ENCODE measurements at regions not wholly inside any gene's neighbourhood (a gene's known extent, or its start where the extent isn't known, plus 50 kb on each side); places are given as distances from the start of the nearest gene placed in this dataset.
A peak's percentile ranks its signal among the peaks of the same experiment; 100 is the strongest.

GRCh38 chr3:189096092-189096491 is 75.7 kb upstream of the TPRG1 start:
- H3K14ac ChIP-seq (ENCODE audit: low read length in 2 of 2) = no peak overlapping the region
- H3K27ac ChIP-seq (ENCODE audit: low read length, poor library complexity, severe bottlenecking) = no peak overlapping the region
- H2BK12ac ChIP-seq (ENCODE audit: low read length in 2 of 2) = no peak overlapping the region
- H2BK15ac ChIP-seq (ENCODE audit: low read depth, poor library complexity, severe bottlenecking) = no peak overlapping the region
- H2AFZ ChIP-seq (ENCODE audit: low read depth, low read length) = no peak overlapping the region
- no peak overlapping the region for H2BK5ac ChIP-seq (ENCODE audit: low read depth, low read length, poor library complexity, severe bottlenecking)
- H3K23ac ChIP-seq (ENCODE audit: low read length in 2 of 2) = no peak overlapping the region
- no peak for DNase-seq
- no peak overlapping the region for H3K4me2 ChIP-seq (ENCODE audit: low read length, poor library complexity, severe bottlenecking)
- no peak overlapping the region for H3K9ac ChIP-seq (ENCODE audit: low read length)
- H4K91ac ChIP-seq (ENCODE audit: low read length) = no peak overlapping the region
- H2AK5ac ChIP-seq (ENCODE audit: low read length, severe bottlenecking) = no peak overlapping the region
- no peaks in the 10 kb centered on the region for H3K27me3 ChIP-seq (ENCODE audit: control insufficient read depth in 1 of 2, insufficient read depth in 1 of 2, low read length in 2 of 2)
- no peaks in the 10 kb centered on the region for H3K79me1 ChIP-seq (replicated peaks; ENCODE audit: low read length, poor library complexity, severe bottlenecking)
- H3K36me3 ChIP-seq (ENCODE audit: control insufficient read depth in 1 of 2, insufficient read depth in 2 of 2, low read depth in 1 of 2, low read length in 2 of 2) = no peaks in the 10 kb centered on the region
- no peak overlapping the region for H3K18ac ChIP-seq (ENCODE audit: low read depth in 1 of 2, low read length in 2 of 2)
- H2BK120ac ChIP-seq (ENCODE audit: low read depth, low read length) = no peak overlapping the region
- no peak overlapping the region for H3K4me3 ChIP-seq (ENCODE audit: insufficient read depth in 1 of 2, low read depth in 1 of 2, low read length in 2 of 2)
- no peak overlapping the region for H4K8ac ChIP-seq (ENCODE audit: low read length)
- no peaks in the 10 kb centered on the region for H3K4me1 ChIP-seq (ENCODE audit: control insufficient read depth, insufficient read depth, low read depth, low read length)
- H3K9me3 ChIP-seq (ENCODE audit: control insufficient read depth, low read length) = no peaks in the 10 kb centered on the region
- no peak overlapping the region for H3K4ac ChIP-seq (ENCODE audit: low read depth in 1 of 2, low read length in 2 of 2)
- 89% methylated on average over 1 of the region's 1 CpG for WGBS

DNA sequence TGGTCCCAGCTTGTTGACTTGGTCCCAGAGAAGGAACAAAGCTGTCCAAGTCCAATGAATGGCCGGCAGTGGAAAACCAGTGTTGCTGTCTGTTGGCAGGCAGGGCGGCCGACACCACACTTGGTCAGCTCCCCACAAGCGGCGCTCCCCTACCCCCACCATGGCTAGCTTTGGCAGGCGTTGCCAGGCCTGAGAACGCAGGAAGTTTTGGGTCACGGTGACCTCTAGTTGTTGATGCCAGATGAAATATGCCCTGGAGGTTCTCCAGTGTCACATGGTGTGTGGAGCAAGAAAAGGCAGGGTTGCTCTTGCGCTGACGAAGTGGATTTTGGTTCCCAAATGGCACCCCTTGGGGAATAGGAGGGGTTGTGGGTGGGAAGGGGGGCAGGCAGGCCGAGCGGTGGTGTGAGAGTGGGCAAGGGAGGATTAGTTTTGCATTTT is 72.7 kb upstream of the TPRG1 start:
- Histone ChIP-seq H2BK15ac (ENCODE audit: low read depth, poor library complexity, severe bottlenecking) (no peak overlapping the region), H3K4me3 (ENCODE audit: insufficient read depth in 1 of 2, low read depth in 1 of 2, low read length in 2 of 2) (peak overlapping the region in 1 of 2 experiments; percentile 61), H2BK12ac (ENCODE audit: low read length in 2 of 2) (no peak overlapping the region), H3K36me3 (ENCODE audit: control insufficient read depth in 1 of 2, insufficient read depth in 2 of 2, low read depth in 1 of 2, low read length in 2 of 2) (no peaks in the 10 kb centered on the region), H2BK120ac (ENCODE audit: low read depth, low read length) (no peak overlapping the region), H2BK5ac (ENCODE audit: low read depth, low read length, poor library complexity, severe bottlenecking) (no peak overlapping the region), H3K9me3 (ENCODE audit: control insufficient read depth, low read length) (no peaks in the 10 kb centered on the region), H4K91ac (ENCODE audit: low read length) (no peak overlapping the region), H3K14ac (ENCODE audit: low read length in 2 of 2) (no peak overlapping the region), H3K27ac (ENCODE audit: low read length, poor library complexity, severe bottlenecking) (no peak overlapping the region), H3K9ac (ENCODE audit: low read length) (peak overlapping the region; percentile 86), H3K18ac (ENCODE audit: low read depth in 1 of 2, low read length in 2 of 2) (no peak overlapping the region), H3K27me3 (ENCODE audit: control insufficient read depth in 1 of 2, insufficient read depth in 1 of 2, low read length in 2 of 2) (peaks cover 0 to 5% of the 10 kb centered on the region in 2 experiments), H3K4me1 (ENCODE audit: control insufficient read depth, insufficient read depth, low read depth, low read length) (no peaks in the 10 kb centered on the region), H3K4ac (ENCODE audit: low read depth in 1 of 2, low read length in 2 of 2) (no peak overlapping the region), H2AK5ac (ENCODE audit: low read length, severe bottlenecking) (no peak overlapping the region), H3K4me2 (ENCODE audit: low read length, poor library complexity, severe bottlenecking) (no peak overlapping the region), H2AFZ (ENCODE audit: low read depth, low read length) (no peak overlapping the region), H4K8ac (ENCODE audit: low read length) (no peak overlapping the region), H3K23ac (ENCODE audit: low read length in 2 of 2) (no peak overlapping the region), H3K79me1 (replicated peaks; ENCODE audit: low read length, poor library complexity, severe bottlenecking) (no peaks in the 10 kb centered on the region)
- 89% methylated on average over 12 of the region's 12 CpGs for WGBS
- DNase-seq = no peak

DNA sequence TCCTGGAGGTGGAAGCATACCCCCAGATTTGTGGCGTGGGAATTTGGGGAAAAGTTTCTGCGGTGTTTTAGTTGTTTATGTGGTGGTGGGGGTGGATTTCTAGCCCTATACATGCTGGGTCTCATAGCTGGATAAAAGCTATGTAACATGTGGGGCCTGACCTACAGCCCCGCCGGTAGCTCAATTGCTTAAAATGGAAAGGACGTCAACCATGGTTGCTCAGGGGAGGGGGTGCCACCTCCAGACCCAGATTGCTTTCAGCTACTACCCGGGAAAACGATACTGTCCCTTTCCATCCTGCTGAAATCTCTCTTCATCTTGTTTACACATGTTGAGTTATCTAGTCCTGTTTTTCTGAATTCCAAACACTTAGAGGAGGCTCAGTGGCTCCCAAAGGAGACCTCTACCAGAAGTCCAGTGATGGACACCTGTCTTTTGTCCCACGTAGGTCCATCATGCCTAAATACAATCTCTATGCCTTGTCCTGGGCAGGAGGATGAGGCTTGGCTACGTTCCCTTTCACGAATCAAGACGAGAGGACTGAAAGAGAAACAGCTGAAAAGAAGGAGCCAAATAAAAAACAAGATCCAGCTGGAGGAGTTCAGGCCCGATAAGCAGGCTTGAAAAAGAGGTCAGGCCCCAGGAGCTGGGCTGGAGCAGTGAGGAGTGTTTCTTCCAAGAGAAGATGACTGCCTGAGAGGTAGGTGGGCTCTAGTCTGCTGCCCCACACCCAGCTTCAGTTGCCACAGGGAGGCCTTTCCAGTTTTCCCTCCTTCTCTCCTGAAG is 72.1 kb upstream of the TPRG1 start:
- Histone ChIP-seq H3K9ac (ENCODE audit: low read length) (peak overlapping the region; percentile 86), H3K4me1 (ENCODE audit: control insufficient read depth, insufficient read depth, low read depth, low read length) (no peaks in the 10 kb centered on the region), H4K91ac (ENCODE audit: low read length) (no peak overlapping the region), H3K4me3 (ENCODE audit: insufficient read depth in 1 of 2, low read depth in 1 of 2, low read length in 2 of 2) (peak overlapping the region in 1 of 2 experiments; percentile 61), H3K14ac (ENCODE audit: low read length in 2 of 2) (no peak overlapping the region), H4K8ac (ENCODE audit: low read length) (no peak overlapping the region), H2BK12ac (ENCODE audit: low read length in 2 of 2) (no peak overlapping the region), H3K4ac (ENCODE audit: low read depth in 1 of 2, low read length in 2 of 2) (no peak overlapping the region), H2AK5ac (ENCODE audit: low read length, severe bottlenecking) (no peak overlapping the region), H3K27ac (ENCODE audit: low read length, poor library complexity, severe bottlenecking) (no peak overlapping the region), H3K36me3 (ENCODE audit: control insufficient read depth in 1 of 2, insufficient read depth in 2 of 2, low read depth in 1 of 2, low read length in 2 of 2) (no peaks in the 10 kb centered on the region), H3K79me1 (replicated peaks; ENCODE audit: low read length, poor library complexity, severe bottlenecking) (no peaks in the 10 kb centered on the region), H3K4me2 (ENCODE audit: low read length, poor library complexity, severe bottlenecking) (no peak overlapping the region), H2BK120ac (ENCODE audit: low read depth, low read length) (no peak overlapping the region), H2BK5ac (ENCODE audit: low read depth, low read length, poor library complexity, severe bottlenecking) (no peak overlapping the region), H3K27me3 (ENCODE audit: control insufficient read depth in 1 of 2, insufficient read depth in 1 of 2, low read length in 2 of 2) (peaks cover 0 to 5% of the 10 kb centered on the region in 2 experiments), H2BK15ac (ENCODE audit: low read depth, poor library complexity, severe bottlenecking) (no peak overlapping the region), H2AFZ (ENCODE audit: low read depth, low read length) (no peak overlapping the region), H3K23ac (ENCODE audit: low read length in 2 of 2) (no peak overlapping the region), H3K18ac (ENCODE audit: low read depth in 1 of 2, low read length in 2 of 2) (no peak overlapping the region), H3K9me3 (ENCODE audit: control insufficient read depth, low read length) (no peaks in the 10 kb centered on the region)
- no peak for DNase-seq
- 91% methylated on average over 12 of the region's 12 CpGs for WGBS

- Histone ChIP-seq H3K14ac (ENCODE audit: low read length in 2 of 2) (no peak overlapping the region), H3K18ac (ENCODE audit: low read depth in 1 of 2, low read length in 2 of 2) (no peak overlapping the region), H3K4me2 (ENCODE audit: low read length, poor library complexity, severe bottlenecking) (no peak overlapping the region), H4K91ac (ENCODE audit: low read length) (no peak overlapping the region), H3K36me3 (ENCODE audit: control insufficient read depth in 1 of 2, insufficient read depth in 2 of 2, low read depth in 1 of 2, low read length in 2 of 2) (no peaks in the 10 kb centered on the region), H3K79me1 (replicated peaks; ENCODE audit: low read length, poor library complexity, severe bottlenecking) (no peaks in the 10 kb centered on the region), H3K4ac (ENCODE audit: low read depth in 1 of 2, low read length in 2 of 2) (no peak overlapping the region), H4K8ac (ENCODE audit: low read length) (no peak overlapping the region), H2AK5ac (ENCODE audit: low read length, severe bottlenecking) (no peak overlapping the region), H3K23ac (ENCODE audit: low read length in 2 of 2) (no peak overlapping the region), H3K27ac (ENCODE audit: low read length, poor library complexity, severe bottlenecking) (no peak overlapping the region), H2BK15ac (ENCODE audit: low read depth, poor library complexity, severe bottlenecking) (no peak overlapping the region), H3K27me3 (ENCODE audit: control insufficient read depth in 1 of 2, insufficient read depth in 1 of 2, low read length in 2 of 2) (peaks cover 0 to 5% of the 10 kb centered on the region in 2 experiments), H3K4me3 (ENCODE audit: insufficient read depth in 1 of 2, low read depth in 1 of 2, low read length in 2 of 2) (no peak overlapping the region), H2BK12ac (ENCODE audit: low read length in 2 of 2) (no peak overlapping the region), H2BK120ac (ENCODE audit: low read depth, low read length) (no peak overlapping the region), H3K9me3 (ENCODE audit: control insufficient read depth, low read length) (no peaks in the 10 kb centered on the region), H3K4me1 (ENCODE audit: control insufficient read depth, insufficient read depth, low read depth, low read length) (no peaks in the 10 kb centered on the region), H3K9ac (ENCODE audit: low read length) (no peak overlapping the region), H2AFZ (ENCODE audit: low read depth, low read length) (no peak overlapping the region), H2BK5ac (ENCODE audit: low read depth, low read length, poor library complexity, severe bottlenecking) (no peak overlapping the region)
- WGBS = 85% methylated on average over 2 of the region's 2 CpGs
- DNase-seq = no peak
Measured at GRCh38 chr3:189100866-189101265, 70.9 kb upstream of the TPRG1 start.

All from mesenchymal stem cell (in vitro differentiated cells and primary cell).